SK-N-SH treated with all-trans-retinoic acid at 6 μM for 48 hours (cell line): ENCODE measurements at regions not wholly inside any gene's neighbourhood (a gene's known extent, or its start where the extent isn't known, plus 50 kb on each side); places are given as distances from the start of the nearest gene placed in this dataset.
"Not testable (repeated sequence)": the region's sequence is repeated elsewhere in the genome, so short reads cannot be mapped to it uniquely, and the experiment has no call there.

Experiments
- ATAC-seq: fragments of 200-7000 bp; cut with Tn5 transposase; 3 replicates; pipeline ENCODE4 v1.9.1; 2020; ENCODE audit warnings: mild to moderate bottlenecking, moderate library complexity
- ARNTL ChIP-seq: fragments of 450-650 bp; formaldehyde crosslinking; IDR thresholded peaks from 2 replicates; pipeline ENCODE4 v1.5.0; 2020; ENCODE audit warnings: low read depth, mild to moderate bottlenecking, moderate library complexity, borderline replicate concordance
- BACH2 ChIP-seq: fragments of 250-450 bp; sonication (Bioruptor Pico); IDR thresholded peaks from 2 replicates; pipeline ENCODE4 v1.9.0; 2021; ENCODE audit warnings: mild to moderate bottlenecking, borderline replicate concordance
- CREB5 ChIP-seq: fragments of 250-450 bp; sonication (Bioruptor Pico); IDR thresholded peaks from 2 replicates; pipeline ENCODE4 v1.5.1; 2020; ENCODE audit warnings: low read depth, mild to moderate bottlenecking, moderate library complexity
- CSDC2 ChIP-seq: fragments of 250-450 bp; sonication (Bioruptor Pico); IDR thresholded peaks from 2 replicates; pipeline ENCODE4 v1.5.0; 2020; ENCODE audit warnings: mild to moderate bottlenecking, moderate library complexity
- GLIS3 ChIP-seq: fragments of 250-450 bp; sonication (Bioruptor Pico); IDR thresholded peaks from 2 replicates; pipeline ENCODE4 v1.5.0; 2020; ENCODE audit warnings: mild to moderate bottlenecking, moderate library complexity
- ISL1 ChIP-seq: fragments of 250-450 bp; sonication (Bioruptor Pico); IDR thresholded peaks from 2 replicates; pipeline ENCODE4 v2.1.2; 2022; ENCODE audit warnings: mild to moderate bottlenecking, moderate library complexity
- POU6F1 ChIP-seq: fragments of 250-450 bp; sonication (Bioruptor Pico); IDR thresholded peaks from 2 replicates; pipeline ENCODE4 v1.8.0; 2021; ENCODE audit warnings: low read depth, mild to moderate bottlenecking, moderate library complexity, borderline replicate concordance
- PPARA ChIP-seq: fragments of 250-450 bp; sonication (Bioruptor Pico); IDR thresholded peaks from 2 replicates; pipeline ENCODE4 v1.5.0; 2020; ENCODE audit warnings: mild to moderate bottlenecking, borderline replicate concordance
- RARB ChIP-seq: fragments of 250-450 bp; sonication (Bioruptor Pico); IDR thresholded peaks from 2 replicates; pipeline ENCODE4 v1.8.0; 2021; ENCODE audit warnings: mild to moderate bottlenecking, moderate library complexity
- SNAI2 ChIP-seq: fragments of 250-450 bp; sonication (Bioruptor Pico); IDR thresholded peaks from 2 replicates; pipeline ENCODE4 v1.5.0; 2020; ENCODE audit warnings: mild to moderate bottlenecking, moderate library complexity
- TCF4 ChIP-seq: fragments of 250-450 bp; sonication (Bioruptor Pico); IDR thresholded peaks from 2 replicates; pipeline ENCODE4 v1.8.0; 2021; ENCODE audit warnings: mild to moderate bottlenecking, moderate library complexity, borderline replicate concordance
- TOX ChIP-seq: fragments of 250-450 bp; sonication (Bioruptor Pico); IDR thresholded peaks from 2 replicates; pipeline ENCODE4 v1.8.0; 2021; ENCODE audit warnings: mild to moderate bottlenecking, moderate library complexity, borderline replicate concordance
- TSHZ2 ChIP-seq: fragments of 250-450 bp; sonication (Bioruptor Pico); IDR thresholded peaks from 2 replicates; pipeline ENCODE4 v1.5.0; 2020; ENCODE audit warnings: mild to moderate bottlenecking, moderate library complexity
- ZC3H10 ChIP-seq: fragments of 250-450 bp; sonication (Bioruptor Pico); IDR thresholded peaks from 2 replicates; pipeline ENCODE4 v1.5.1; 2021; ENCODE audit warnings: mild to moderate bottlenecking, moderate library complexity
- ZFP3 ChIP-seq: fragments of 250-450 bp; sonication (Bioruptor Pico); IDR thresholded peaks from 2 replicates; pipeline ENCODE4 v1.5.0; 2020; ENCODE audit warnings: mild to moderate bottlenecking, moderate library complexity
- ZNF565 ChIP-seq: fragments of 450-650 bp; formaldehyde crosslinking; conservative IDR thresholded peaks from 2 replicates; pipeline ENCODE4 v1.5.0; 2020; ENCODE audit warnings: low read depth, mild to moderate bottlenecking, moderate library complexity
- ZNF70 ChIP-seq: fragments of 450-650 bp; formaldehyde crosslinking; IDR thresholded peaks from 2 replicates; pipeline ENCODE4 v1.5.0; 2020; ENCODE audit warnings: mild to moderate bottlenecking, moderate library complexity
- ZNF8 ChIP-seq: fragments of 450-650 bp; formaldehyde crosslinking; IDR thresholded peaks from 2 replicates; pipeline ENCODE4 v1.5.0; 2020; ENCODE audit warnings: mild to moderate bottlenecking, moderate library complexity
- TF ChIP-seq, protein P1 (sequence below): fragments of 250-450 bp; sonication (Bioruptor Pico); IDR thresholded peaks from 2 replicates; pipeline ENCODE4 v1.5.1; 2021; ENCODE audit warnings: mild to moderate bottlenecking, moderate library complexity
- TF ChIP-seq, protein P2 (sequence below): fragments of 250-450 bp; sonication (Bioruptor Pico); IDR thresholded peaks from 2 replicates; pipeline ENCODE4 v1.8.0; 2020; ENCODE audit warnings: mild to moderate bottlenecking, moderate library complexity, borderline replicate concordance

DNA sequence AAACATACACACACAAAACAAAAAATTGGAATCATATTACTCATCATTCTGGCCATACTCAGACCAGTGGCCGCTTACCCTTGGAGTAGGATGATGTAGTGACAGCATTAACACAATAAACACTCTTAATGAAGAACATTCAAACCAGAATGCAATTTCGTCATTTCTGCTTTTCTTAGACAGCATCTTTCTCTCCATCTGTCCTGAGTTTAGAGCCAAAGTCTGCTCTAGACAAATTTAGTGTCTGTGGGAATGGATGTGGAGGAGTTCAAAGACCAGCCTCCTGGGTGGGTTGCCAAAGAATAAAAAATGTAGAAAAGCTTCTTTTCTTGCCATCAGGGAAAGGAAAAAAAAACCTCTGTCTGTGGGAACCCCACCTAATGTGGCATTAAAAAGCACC lies 212.4 kb upstream of the POU1F1 start:
- ATAC-seq: no peak
- TF ChIP-seq BACH2 (CRISPR knock-in tag) (no peak), ARNTL (CRISPR knock-in tag) (no peak), ISL1 (CRISPR knock-in tag) (no peak), SNAI2 (CRISPR knock-in tag) (no peak)
- TF ChIP-seq, protein P1, sequence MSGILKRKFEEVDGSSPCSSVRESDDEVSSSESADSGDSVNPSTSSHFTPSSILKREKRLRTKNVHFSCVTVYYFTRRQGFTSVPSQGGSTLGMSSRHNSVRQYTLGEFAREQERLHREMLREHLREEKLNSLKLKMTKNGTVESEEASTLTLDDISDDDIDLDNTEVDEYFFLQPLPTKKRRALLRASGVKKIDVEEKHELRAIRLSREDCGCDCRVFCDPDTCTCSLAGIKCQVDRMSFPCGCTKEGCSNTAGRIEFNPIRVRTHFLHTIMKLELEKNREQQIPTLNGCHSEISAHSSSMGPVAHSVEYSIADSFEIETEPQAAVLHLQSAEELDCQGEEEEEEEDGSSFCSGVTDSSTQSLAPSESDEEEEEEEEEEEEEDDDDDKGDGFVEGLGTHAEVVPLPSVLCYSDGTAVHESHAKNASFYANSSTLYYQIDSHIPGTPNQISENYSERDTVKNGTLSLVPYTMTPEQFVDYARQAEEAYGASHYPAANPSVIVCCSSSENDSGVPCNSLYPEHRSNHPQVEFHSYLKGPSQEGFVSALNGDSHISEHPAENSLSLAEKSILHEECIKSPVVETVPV (CRISPR knock-in tag): no peak

DNA sequence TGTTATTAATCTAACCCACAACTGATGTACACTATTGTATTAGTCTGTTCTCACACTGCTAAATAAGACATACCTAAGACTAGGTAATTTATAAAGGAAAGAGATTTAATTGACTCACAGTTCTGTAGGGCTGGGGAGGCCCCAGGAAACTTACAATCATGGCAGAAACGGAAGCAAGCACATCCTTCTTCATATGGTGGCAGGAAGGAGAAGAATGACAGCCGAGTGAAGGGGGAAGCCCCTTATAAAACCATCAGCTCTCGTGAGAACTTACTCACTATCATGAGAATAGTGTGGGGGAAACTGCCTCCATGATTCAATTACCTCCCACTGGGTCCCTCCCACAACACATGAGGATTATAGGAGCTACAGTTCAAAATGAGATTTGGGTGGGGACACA lies 210.3 kb upstream of the POU1F1 start:
- ATAC-seq: not testable (repeated sequence)

DNA sequence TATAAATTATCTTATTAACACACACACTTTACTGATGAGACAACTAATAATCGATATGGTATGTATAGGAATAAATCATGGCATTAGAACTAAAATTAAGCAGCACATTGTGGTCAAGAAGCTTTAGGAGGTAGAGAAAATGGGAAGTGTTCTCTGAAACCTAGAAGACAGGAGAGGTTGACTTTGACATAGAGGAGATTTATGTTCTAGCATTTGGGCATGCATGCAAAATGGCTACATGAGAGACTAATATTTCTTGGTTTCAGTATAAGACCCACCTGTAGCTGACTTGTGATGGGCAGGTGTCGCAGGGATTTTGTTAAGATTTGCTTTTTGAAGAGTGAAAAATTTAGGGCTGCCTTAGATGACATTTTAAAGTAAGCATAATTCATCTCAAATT lies 209.7 kb upstream of the POU1F1 start:
- TF ChIP-seq BACH2 (CRISPR knock-in tag) (no peak), ZC3H10 (CRISPR knock-in tag) (no peak), CSDC2 (no peak), RARB (CRISPR knock-in tag) (no peak), CREB5 (no peak), ZNF70 (CRISPR knock-in tag) (no peak), ZNF8 (CRISPR knock-in tag) (no peak), TSHZ2 (CRISPR knock-in tag) (no peak), ARNTL (CRISPR knock-in tag) (no peak), PPARA (CRISPR knock-in tag) (no peak), ZNF565 (CRISPR knock-in tag) (no peak)
- TF ChIP-seq, protein P1 (CRISPR knock-in tag): no peak
- no peak for ATAC-seq

- TF ChIP-seq CREB5: no peak
- TF ChIP-seq ZNF565 (CRISPR knock-in tag): no peak
- TF ChIP-seq BACH2 (CRISPR knock-in tag): no peak
- TF ChIP-seq, protein P1 (CRISPR knock-in tag): no peak
- TF ChIP-seq RARB (CRISPR knock-in tag): no peak
- no peak for TF ChIP-seq ARNTL (CRISPR knock-in tag)
- TF ChIP-seq TCF4 (CRISPR knock-in tag): no peak
- TF ChIP-seq ISL1 (CRISPR knock-in tag): no peak
- no peak for TF ChIP-seq POU6F1 (CRISPR knock-in tag)
- TF ChIP-seq TOX (CRISPR knock-in tag): no peak
- no peak for TF ChIP-seq ZFP3 (CRISPR knock-in tag)
- no peak for TF ChIP-seq ZC3H10 (CRISPR knock-in tag)
- TF ChIP-seq GLIS3 (CRISPR knock-in tag): no peak
- TF ChIP-seq, protein P2, sequence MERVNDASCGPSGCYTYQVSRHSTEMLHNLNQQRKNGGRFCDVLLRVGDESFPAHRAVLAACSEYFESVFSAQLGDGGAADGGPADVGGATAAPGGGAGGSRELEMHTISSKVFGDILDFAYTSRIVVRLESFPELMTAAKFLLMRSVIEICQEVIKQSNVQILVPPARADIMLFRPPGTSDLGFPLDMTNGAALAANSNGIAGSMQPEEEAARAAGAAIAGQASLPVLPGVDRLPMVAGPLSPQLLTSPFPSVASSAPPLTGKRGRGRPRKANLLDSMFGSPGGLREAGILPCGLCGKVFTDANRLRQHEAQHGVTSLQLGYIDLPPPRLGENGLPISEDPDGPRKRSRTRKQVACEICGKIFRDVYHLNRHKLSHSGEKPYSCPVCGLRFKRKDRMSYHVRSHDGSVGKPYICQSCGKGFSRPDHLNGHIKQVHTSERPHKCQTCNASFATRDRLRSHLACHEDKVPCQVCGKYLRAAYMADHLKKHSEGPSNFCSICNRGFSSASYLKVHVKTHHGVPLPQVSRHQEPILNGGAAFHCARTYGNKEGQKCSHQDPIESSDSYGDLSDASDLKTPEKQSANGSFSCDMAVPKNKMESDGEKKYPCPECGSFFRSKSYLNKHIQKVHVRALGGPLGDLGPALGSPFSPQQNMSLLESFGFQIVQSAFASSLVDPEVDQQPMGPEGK (CRISPR knock-in tag): no peak
- ATAC-seq: no peak
Measured at GRCh38 chr3:87478716-87479115, 202.3 kb upstream of the POU1F1 start.
